Activated T-helper 17 cell treated with anti-CD3 and anti-CD28 coated beads, Interleukin-2, amount 50 U/mL, for 72 hours (primary cell): ENCODE measurements at regions not wholly inside any gene's neighbourhood (a gene's known extent, or its start where the extent isn't known, plus 50 kb on each side); places are given as distances from the start of the nearest gene placed in this dataset.
A peak's percentile ranks its signal among the peaks of the same experiment; 100 is the strongest.
"Not testable (repeated sequence)": the region's sequence is repeated elsewhere in the genome, so short reads cannot be mapped to it uniquely, and the experiment has no call there.

Experiments used
- ATAC-seq: fragments of 150-1000 bp; cut with Tn5 transposase; replicated peaks from 2 replicates; pipeline ENCODE4 v1.10.0; 2021; ENCODE audit warnings: mild to moderate bottlenecking, moderate library complexity
- H3K27ac Mint-ChIP-seq: one replicate; pipeline ENCODE4 v1.8.0; 2022; ENCODE audit warnings: mixed read lengths
- H3K27me3 Mint-ChIP-seq: one replicate; pipeline ENCODE4 v1.8.0; 2022; ENCODE audit warnings: mixed read lengths
- H3K36me3 Mint-ChIP-seq: one replicate; pipeline ENCODE4 v1.8.0; 2022; ENCODE audit warnings: low read depth, mild to moderate bottlenecking, mixed read lengths
- H3K4me1 Mint-ChIP-seq: one replicate; pipeline ENCODE4 v1.8.0; 2022; ENCODE audit warnings: mixed read lengths
- H3K4me3 Mint-ChIP-seq: one replicate; pipeline ENCODE4 v1.8.0; 2022; ENCODE audit warnings: mild to moderate bottlenecking, mixed read lengths
- H3K9me3 Mint-ChIP-seq: one replicate; pipeline ENCODE4 v1.8.0; 2022; ENCODE audit warnings: mixed read lengths

DNA sequence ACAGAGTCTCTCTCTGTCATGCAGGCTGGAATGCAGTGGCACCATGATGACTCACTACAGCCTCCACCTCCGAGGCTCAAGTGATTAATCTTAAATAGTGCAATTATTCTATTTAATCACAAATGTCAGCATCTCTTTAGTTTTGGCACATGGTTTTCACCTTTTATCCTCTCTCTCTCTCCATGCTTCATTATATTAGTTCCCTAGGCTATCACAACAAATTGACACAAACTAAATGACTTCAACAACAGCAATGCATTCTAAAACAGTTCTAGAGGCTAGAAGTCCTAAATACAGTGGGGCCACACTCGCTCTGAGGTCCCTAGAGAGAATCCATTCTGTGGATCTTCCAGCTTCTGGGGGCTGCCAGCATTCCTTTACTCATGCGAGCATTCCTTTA lies 178.2 kb upstream of the ZNG1F start:
- not testable (repeated sequence) for H3K36me3 Mint-ChIP-seq, H3K4me3 Mint-ChIP-seq, ATAC-seq, H3K9me3 Mint-ChIP-seq, H3K4me1 Mint-ChIP-seq, H3K27me3 Mint-ChIP-seq, H3K27ac Mint-ChIP-seq

DNA sequence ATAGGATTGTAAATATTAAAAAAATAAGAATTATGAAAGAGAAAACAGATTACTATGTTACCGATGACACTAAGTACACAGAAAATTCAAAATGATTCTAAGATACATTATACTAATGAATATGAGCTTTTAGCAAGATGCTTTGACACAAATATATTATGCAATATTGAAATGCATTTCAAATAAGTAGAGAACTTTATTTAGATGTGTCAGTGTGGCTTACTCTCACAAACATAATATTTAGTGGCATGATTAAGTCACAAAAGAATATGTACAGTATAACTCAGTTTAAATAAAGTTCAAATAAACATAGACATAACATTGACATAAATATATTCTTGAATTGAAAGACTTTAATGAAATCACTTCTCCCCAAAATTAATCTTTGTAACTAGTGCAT lies 172.7 kb upstream of the ZNG1F start:
- not testable (repeated sequence) for H3K36me3 Mint-ChIP-seq, ATAC-seq, H3K4me1 Mint-ChIP-seq, H3K9me3 Mint-ChIP-seq, H3K27me3 Mint-ChIP-seq, H3K4me3 Mint-ChIP-seq, H3K27ac Mint-ChIP-seq

DNA sequence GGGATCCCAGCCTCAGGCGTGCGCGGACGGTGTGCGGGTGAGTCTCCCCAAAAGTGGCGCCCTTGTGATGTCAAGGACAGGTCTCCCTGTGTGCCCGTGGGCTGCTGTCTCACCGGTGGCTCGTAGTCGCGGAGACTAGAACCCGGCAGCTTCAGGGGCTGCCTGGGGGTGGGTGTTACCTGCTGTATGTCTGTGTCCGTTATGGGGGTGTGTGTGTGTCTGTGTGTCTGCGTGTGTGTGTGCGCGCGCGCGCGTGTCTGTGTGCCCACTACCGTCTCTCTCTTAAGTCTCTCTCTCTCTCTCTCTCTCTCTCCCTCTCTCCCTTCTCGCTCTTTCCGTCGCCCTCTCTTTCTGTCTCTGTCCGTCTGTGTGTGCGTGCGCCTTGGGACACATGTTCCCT lies 170.0 kb upstream of the ZNG1F start:
- not testable (repeated sequence) for H3K36me3 Mint-ChIP-seq, H3K4me1 Mint-ChIP-seq, ATAC-seq, H3K9me3 Mint-ChIP-seq, H3K27me3 Mint-ChIP-seq
- H3K4me3 Mint-ChIP-seq = peak overlapping the region; percentile 86
- peak overlapping the region; percentile 85 for H3K27ac Mint-ChIP-seq

- H3K27me3 Mint-ChIP-seq, H3K36me3 Mint-ChIP-seq: not testable (repeated sequence)
- H3K4me3 Mint-ChIP-seq = peak overlapping the region; percentile 86
Measured at GRCh38 chr9:41358682-41359081, 169.6 kb upstream of the ZNG1F start.

GRCh38 chr9:41357918-41358404 lies 168.8 kb upstream of the ZNG1F start:
- H3K27me3 Mint-ChIP-seq, H3K27ac Mint-ChIP-seq, H3K4me1 Mint-ChIP-seq, H3K36me3 Mint-ChIP-seq, ATAC-seq, H3K9me3 Mint-ChIP-seq: not testable (repeated sequence)
- peak overlapping the region; percentile 73 for H3K4me3 Mint-ChIP-seq

More at GRCh38 chr9:41358682-41359081, 169.6 kb upstream of the ZNG1F start:
- not testable (repeated sequence) for ATAC-seq, H3K4me1 Mint-ChIP-seq, H3K9me3 Mint-ChIP-seq
- peak overlapping the region; percentile 85 for H3K27ac Mint-ChIP-seq

DNA sequence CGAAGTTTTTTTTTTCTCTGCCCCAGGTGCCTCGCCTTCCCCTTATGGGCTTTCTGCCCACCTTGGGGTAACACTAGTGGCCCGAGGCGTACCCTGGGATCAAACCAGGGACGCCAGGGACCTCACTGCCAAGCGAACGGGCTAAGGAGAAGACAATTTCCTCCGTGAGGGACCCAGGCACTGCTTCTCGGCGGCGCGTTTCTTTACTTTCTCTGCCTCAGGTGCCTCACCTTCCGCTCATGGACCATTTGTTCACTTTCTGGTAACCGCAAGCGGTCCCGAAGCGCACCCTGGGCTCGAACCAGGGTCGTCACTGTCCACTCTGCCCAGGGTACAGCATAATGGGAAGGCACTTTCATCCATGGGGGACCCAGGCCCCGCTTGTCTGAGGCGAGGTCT lies 168.2 kb upstream of the ZNG1F start:
- peak overlapping the region; percentile 73 for H3K4me3 Mint-ChIP-seq
- H3K27me3 Mint-ChIP-seq, H3K27ac Mint-ChIP-seq: not testable (repeated sequence)

DNA sequence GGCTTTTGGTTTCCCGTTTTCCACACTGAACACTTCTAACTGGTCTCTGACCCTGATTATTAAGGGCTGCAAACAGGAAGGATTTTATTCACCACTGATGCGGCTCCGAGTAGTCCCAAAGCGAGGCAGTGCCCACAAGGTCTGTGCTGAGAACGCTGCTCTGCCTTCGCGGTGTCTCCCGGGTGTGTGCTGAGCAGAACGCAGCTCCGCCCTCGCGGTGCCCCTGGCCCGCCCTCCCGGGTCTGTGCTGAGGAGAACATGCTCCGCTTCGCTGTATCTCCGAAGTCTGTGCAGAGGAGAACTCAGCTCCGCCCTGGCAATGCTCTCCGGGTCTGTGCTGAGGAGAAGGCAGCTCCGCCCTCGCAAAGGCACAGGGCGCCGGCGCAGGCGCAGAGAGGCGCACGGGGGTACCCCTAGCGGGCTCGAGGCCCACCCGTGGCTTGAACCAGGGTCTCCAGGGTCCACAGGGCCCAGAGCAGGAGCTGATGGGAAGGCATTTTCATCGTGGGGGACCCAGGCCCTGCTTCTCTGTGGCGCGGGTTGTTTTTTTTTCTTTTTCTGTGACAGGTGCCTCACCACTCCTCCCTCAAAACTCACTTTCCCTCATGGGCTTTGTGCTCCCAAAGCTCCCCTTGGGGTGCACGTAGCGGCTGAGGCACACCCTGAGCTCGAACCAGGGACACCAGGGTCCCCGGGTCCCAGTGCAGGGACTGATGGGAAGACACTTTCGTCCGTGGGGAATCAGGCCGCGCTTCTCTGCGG lies 167.7 kb upstream of the ZNG1F start:
- not testable (repeated sequence) for H3K4me1 Mint-ChIP-seq, H3K27ac Mint-ChIP-seq, H3K9me3 Mint-ChIP-seq, H3K27me3 Mint-ChIP-seq, H3K36me3 Mint-ChIP-seq
- ATAC-seq = peak; percentile 65
- H3K4me3 Mint-ChIP-seq = peak overlapping the region; percentile 73

More for the DNA sequence above, 168.2 kb upstream of the ZNG1F start:
- not testable (repeated sequence) for H3K9me3 Mint-ChIP-seq, H3K36me3 Mint-ChIP-seq, H3K4me1 Mint-ChIP-seq, ATAC-seq

DNA sequence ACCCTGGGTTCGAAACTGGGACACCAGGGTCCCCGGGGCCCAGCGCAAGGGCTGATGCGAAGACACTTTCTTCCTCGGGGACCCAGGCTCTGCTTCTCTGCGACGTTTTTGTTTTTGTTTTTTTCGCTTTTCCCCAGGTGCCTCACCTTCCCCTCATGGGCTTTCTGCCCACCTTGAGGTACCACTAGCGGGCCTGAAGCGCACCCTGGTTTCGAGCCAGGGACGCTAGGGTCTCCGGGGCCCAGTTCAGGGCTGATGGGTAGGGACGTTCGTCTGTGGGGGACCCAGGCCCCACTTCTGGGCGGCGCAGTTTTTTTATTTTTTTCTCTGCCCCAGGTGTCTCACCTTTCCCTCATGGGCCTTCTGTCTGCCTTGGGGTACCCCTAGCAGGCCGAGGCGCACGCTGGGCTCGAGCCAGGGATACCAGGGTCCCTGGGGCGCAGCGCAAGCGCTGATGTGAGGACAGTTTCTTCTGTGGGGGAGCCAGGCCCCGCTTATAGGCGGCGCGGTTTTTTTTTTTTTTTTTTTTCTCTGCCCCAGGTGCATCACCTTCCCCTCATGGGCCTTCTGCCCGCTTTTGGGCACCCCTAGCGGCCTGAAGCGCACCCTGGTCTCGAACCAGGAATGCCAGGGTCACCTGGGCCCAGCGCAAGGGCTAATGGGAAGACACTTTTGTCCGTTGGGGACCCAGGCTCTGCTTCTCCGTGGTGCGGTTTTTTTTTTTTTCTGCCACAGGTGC lies 166.8 kb upstream of the ZNG1F start:
- not testable (repeated sequence) for H3K36me3 Mint-ChIP-seq, ATAC-seq, H3K9me3 Mint-ChIP-seq, H3K4me3 Mint-ChIP-seq, H3K4me1 Mint-ChIP-seq, H3K27me3 Mint-ChIP-seq, H3K27ac Mint-ChIP-seq

- peak overlapping the region; percentile 82 for H3K27ac Mint-ChIP-seq
- ATAC-seq, H3K27me3 Mint-ChIP-seq, H3K4me1 Mint-ChIP-seq, H3K36me3 Mint-ChIP-seq, H3K9me3 Mint-ChIP-seq: not testable (repeated sequence)
- peak overlapping the region; percentile 66 for H3K4me3 Mint-ChIP-seq
Measured at GRCh38 chr9:41354978-41355377, 165.9 kb upstream of the ZNG1F start.

GRCh38 chr9:41354060-41354934 lies 165.2 kb upstream of the ZNG1F start:
- H3K36me3 Mint-ChIP-seq, H3K27me3 Mint-ChIP-seq, H3K9me3 Mint-ChIP-seq, H3K4me1 Mint-ChIP-seq, ATAC-seq: not testable (repeated sequence)
- Mint-ChIP-seq H3K4me3 (peak overlapping the region; percentile 66), H3K27ac (peak overlapping the region; percentile 82)

GRCh38 chr9:41353026-41353425 lies 163.9 kb upstream of the ZNG1F start:
- H3K36me3 Mint-ChIP-seq, H3K4me1 Mint-ChIP-seq, H3K4me3 Mint-ChIP-seq, H3K27me3 Mint-ChIP-seq, ATAC-seq, H3K27ac Mint-ChIP-seq, H3K9me3 Mint-ChIP-seq: not testable (repeated sequence)

DNA sequence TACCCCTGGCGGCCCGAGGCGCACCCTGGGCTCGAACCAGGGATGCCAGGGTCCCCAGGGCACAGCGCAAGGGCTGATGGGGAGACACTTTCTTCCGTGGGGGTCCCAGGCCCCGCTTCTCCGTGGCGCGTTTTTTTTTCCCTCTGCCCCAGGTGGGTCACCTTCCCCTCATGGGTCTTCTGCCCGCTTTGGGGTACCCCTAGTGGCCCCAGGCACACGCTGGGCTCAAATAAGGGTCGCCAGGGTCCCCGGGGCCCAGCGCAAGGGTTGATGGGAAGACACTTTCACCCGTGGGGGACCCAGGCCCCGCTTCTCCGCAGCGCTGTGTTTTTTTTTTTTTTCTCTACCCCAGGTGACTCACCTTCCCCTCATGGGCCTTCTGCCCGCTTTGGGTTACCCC lies 163.3 kb upstream of the ZNG1F start:
- H3K27ac Mint-ChIP-seq, H3K36me3 Mint-ChIP-seq, ATAC-seq, H3K4me3 Mint-ChIP-seq, H3K27me3 Mint-ChIP-seq, H3K4me1 Mint-ChIP-seq, H3K9me3 Mint-ChIP-seq: not testable (repeated sequence)

- H3K36me3 Mint-ChIP-seq, H3K27me3 Mint-ChIP-seq, ATAC-seq, H3K27ac Mint-ChIP-seq, H3K9me3 Mint-ChIP-seq, H3K4me3 Mint-ChIP-seq, H3K4me1 Mint-ChIP-seq: not testable (repeated sequence)
Measured at GRCh38 chr9:41347893-41348292, 158.8 kb upstream of the ZNG1F start.

DNA sequence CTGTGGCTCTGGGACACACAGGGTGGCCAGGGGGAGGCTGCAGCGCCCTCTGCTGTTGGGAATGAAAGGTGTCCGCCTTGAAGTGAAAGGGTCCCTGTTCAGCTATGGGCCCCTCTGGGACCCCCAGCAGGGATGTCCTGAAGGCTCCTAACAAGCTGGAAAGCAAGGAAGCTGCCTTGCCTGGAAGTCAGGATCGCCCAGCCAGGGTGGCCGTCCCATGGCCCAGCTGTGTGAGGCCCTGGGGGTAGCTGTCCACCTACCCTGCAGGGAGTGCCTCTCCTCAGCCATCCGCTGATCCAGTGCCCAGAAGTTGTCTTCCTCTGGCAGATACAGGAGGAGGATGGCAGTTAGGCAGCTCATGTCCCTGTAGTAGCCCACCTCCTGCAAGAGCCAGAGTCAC lies 143.4 kb upstream of the ZNG1F start:
- not testable (repeated sequence) for H3K9me3 Mint-ChIP-seq, H3K27ac Mint-ChIP-seq, ATAC-seq, H3K4me3 Mint-ChIP-seq, H3K4me1 Mint-ChIP-seq, H3K27me3 Mint-ChIP-seq, H3K36me3 Mint-ChIP-seq

DNA sequence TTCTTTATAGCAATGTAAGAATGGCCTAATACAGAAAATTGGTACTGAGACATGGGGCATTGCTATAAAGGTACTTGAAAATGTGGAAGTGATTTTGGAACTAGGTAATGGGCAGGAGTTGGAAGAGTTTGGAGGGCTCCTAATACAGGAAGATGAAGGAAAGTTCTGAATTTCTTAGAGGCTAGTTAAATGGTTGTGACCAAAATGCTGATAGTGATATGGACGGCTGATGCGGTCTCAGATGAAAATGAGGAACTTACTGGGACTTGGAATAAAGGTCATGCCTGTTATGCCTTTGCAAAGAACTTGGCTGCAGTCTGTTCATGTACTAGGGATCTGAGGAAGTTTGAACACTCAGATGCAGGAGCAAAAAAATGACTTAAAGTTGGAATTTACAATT lies 132.2 kb upstream of the ZNG1F start:
- H3K4me3 Mint-ChIP-seq, H3K9me3 Mint-ChIP-seq, H3K27me3 Mint-ChIP-seq, H3K27ac Mint-ChIP-seq, ATAC-seq, H3K4me1 Mint-ChIP-seq, H3K36me3 Mint-ChIP-seq: not testable (repeated sequence)
